ENCODE measurements at regions not wholly inside any gene's neighbourhood (a gene's known extent, or its start where the extent isn't known, plus 50 kb on each side); places are given as distances from the start of the nearest gene placed in this dataset.

DNA sequence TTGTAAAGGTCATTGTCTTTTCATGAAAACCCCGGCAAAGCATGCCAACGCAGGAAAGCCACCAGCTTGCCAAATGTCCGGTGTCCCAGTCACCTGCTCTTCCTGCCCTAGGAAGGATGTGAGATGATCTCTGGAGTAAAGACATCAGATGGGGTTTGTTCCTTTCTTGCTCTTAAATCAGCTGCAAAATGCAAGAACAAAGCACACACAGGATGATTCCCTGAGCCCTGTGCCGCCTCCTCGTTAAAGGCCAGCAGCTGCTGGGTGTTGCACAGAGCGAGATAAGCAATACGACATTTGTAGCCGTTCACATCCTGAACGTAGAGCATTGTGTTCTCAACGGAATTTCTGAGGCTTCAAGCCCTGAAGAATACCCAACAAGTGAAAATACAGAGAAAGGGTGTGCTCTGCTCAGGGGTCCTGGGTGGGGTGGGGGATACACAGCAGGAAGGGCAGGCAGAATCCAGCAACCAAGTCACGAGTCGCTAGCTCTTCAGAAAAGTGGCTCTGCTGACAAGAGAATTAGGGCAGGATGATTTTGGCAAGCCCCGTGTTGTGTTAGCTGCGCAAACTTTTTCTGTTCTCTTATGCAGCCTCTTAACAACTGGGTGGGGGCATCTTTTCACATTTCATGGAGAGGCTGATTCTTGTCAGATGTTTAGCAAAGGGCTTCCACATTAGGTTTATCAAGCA, 229.2 kb upstream of the MAP3K1 start:
- DNase-seq = peak in 1 of 5 experiments; percentile 32

DNA sequence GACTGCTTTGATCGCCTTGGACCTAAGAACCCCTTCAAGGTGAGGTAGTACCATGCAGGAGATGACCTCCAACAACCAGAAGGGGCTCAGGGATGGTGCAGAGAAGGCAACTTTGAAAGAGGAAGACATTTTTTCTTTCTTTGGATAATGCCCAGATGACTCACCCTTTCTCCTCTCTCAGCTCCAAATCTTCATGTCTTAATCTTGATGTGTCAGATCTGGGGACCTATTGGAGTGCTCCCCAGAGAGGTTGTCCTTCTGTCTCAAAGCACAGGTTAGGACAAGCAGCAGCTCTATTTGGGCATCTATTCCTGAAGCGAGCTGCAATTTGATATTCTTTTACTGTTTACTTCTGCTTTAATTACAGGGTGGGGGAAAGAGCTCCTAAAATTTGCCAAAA, 229.9 kb upstream of the MAP3K1 start:
- DNase-seq = no peak

DNA sequence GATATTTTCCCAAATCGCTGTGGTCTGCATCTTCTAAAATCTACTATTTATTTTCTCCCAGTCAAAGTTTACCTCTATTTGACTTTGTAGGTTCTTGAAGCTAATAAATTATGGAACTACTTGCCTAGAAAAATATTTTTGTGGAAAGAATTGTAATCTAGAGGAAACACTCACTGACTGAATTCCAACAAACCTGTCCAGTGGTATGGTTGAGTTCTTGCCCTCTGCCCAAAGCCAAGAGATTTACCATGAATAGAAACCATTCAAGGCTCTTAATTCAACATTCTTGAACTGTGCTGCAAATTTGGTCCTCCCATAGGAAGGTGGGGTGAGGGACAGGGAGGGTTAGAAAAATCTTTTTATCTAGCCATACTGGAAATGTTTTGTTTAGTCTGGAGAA, 233.9 kb upstream of the MAP3K1 start:
- no peak for DNase-seq

DNA sequence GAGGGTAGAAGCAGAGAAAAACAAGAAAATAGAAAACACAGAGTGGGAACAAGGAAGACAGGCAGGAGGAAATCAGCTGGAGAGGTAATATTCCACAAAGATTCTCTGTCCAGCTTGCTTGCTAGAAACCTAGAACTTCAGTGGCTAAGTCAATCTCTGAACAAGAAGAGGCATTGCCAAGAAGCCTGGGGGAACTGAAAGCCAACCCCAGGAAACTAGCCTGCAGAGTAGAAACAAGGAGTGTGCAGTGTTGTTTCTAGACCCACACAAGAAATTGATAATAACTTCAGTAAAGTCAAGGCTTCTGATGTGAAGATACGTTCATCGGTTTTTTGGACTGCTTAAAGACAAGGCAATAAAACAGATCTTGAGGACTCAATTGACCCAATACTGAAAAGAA, 234.5 kb upstream of the MAP3K1 start:
- no peak for DNase-seq

DNA sequence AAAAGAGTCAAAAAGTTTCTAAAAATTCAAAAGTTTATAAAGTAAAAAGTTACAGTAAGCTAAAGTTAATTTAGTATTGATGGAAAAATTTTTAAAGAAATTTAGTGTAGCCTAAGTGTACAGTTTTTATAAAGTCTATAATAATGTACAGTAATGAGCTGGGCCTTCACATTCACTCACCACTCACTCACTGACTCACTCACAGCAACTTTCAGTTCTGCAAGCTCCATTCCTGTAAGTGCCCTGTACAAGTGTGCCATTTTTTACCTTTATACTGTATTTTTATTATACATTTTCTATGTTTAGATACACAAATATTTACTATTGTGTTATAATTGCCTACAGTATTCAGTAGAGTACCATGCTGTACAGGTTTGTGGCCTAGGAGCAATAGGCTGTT, 239.5 kb upstream of the MAP3K1 start:
- no peak for DNase-seq

DNA sequence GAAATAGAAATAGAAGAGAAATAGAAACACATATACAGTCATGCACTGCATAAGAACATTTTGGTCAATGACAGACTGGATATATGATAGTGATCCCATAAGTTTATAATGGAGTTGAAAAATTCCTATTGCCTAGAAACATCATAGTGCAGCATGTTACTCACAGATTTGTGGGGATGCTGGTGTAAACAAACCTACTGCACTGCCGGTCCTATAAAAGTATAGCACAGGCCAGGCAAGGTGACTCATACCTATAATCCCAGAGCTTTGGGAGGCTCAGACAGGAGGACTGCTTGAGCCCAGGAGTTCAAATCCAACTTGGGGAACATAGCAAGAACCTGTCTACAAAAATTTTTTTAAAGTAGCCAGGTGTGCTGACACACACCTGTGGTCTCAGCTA, 240.6 kb upstream of the MAP3K1 start:
- no peak for DNase-seq

DNA sequence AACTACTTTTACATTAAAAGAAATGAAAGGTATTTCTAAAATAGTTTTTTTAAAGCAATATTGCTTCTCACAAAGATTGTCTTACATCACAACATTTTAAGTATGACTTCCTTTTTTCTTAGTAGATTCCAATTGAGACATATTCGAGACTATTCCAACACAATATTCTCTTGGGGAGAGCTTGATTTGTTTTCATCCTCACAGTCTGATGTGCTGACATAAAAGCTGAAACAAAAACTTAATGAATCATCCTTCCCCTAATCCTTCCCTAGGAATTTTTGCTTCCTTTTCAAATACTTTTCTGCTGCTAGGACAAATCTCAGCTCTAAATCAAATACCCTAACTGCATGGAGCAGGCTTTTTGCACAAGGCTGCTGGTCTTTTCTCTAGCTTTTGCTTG, 245.8 kb upstream of the MAP3K1 start:
- DNase-seq = no peak

DNA sequence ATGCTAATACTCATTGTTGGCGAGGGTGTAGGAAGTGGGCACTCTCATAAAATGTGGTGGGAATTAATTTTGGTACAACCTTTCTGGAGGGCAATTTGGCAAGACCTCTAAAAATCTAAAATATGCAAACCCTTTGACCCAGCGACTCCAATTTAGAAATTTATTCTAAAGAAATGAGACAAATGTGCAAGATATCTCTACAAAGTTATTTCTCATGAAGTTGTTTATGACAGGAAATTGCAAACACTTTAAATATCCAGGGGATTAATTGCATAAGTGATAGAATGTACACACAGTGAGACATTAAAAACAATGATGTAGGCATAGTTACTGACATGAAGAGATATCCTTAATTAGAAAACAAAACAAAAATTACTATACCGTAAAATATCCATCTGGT, 246.3 kb upstream of the MAP3K1 start:
- DNase-seq = no peak

DNA sequence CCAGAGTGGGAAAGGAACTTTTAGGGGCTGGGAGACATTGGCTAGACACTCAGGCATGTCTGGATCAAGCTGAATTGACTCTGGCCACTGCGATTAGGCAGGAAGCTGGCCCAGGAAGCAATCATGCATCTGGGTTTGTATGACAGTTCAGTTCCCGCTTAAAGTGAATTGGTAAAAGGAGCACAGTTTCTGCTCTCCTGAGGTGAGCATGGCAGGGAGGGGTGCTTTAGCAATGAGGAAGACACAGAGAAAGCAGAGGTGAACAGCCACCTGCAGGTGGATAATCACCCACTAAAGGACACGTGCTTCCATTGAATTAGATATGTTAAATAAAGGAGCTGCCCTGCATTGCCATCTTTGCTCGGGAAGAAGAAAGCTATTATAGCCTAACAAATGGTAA, 248.1 kb upstream of the MAP3K1 start:
- DNase-seq = no peak

DNA sequence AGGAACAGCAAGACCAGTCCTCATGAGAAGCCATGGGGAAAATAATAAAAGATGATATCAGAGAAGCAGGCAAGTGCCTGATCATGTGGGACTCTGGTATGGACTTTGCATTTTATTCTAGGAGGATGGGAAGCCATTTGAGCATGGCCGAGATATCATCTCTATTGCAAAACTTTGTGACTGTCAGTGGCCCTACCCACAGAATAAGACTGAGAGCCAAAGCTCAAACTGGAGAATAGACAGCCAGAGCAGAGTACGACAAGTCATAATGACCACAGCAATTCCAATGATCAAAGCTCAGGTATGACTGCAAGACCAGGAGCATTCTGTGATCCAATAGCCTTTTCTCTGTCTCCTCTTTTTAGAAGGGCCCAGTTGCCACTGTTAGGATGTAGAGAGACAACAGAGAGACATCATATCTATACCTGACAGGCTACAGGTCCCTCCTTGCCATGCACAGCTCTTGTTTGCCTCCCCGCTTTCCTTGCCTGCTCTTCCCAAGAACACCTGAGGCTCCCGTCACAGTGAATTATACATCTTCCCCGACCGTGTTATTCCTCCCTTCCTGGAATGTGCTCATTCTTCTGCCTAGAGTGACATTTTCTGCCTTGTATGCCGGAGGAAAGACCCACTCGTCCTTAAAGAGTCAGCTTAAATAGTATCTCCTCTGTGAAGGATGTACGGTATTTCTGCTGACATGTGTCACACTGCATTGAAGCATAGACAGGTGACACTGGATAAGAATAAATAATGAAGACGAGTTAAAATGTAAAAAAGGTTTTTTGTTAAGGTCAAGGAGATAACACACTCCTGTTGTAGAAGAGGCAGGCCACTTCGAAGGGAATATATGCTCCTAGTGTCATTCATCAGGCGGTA, 248.7 kb upstream of the MAP3K1 start:
- no peak for DNase-seq

DNA sequence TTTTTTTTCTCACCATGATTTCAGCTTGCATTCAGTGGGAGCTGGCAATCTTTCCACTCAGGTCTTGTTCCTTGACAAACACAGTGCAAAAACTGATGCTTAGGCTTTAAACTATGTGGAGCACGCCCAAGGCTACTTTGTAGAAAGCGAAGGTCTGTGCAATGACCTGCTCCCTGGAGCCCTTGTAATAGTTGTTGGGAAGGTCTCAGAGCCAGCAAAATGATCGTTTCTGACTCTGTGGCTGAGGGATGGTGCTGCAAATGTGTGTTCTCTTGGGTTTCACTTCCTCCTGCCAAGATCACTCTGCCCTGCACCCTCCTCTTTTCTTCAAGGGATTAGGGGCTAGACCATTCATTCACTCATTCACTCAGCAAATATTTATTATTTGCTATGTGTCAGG, 249.7 kb upstream of the MAP3K1 start:
- peak in 1 of 5 experiments; percentile 23 for DNase-seq

DNA sequence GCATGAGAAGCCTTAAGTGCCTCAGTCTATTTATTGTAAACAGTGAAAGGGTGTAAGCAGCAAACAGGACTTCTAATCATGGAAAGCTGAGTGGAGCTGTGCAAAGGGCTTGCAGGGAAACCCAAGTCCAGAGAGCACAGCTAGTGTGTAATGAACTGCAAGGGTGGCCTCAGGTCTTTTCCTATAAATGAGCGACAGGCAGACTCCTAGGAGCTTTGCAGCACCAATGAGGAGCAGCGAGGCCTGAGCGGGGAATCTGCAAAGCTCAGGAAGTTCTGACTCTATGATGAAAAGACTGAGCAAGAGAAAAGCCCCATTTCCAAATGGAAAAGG, 250.1 kb upstream of the MAP3K1 start:
- DNase-seq = no peak

DNA sequence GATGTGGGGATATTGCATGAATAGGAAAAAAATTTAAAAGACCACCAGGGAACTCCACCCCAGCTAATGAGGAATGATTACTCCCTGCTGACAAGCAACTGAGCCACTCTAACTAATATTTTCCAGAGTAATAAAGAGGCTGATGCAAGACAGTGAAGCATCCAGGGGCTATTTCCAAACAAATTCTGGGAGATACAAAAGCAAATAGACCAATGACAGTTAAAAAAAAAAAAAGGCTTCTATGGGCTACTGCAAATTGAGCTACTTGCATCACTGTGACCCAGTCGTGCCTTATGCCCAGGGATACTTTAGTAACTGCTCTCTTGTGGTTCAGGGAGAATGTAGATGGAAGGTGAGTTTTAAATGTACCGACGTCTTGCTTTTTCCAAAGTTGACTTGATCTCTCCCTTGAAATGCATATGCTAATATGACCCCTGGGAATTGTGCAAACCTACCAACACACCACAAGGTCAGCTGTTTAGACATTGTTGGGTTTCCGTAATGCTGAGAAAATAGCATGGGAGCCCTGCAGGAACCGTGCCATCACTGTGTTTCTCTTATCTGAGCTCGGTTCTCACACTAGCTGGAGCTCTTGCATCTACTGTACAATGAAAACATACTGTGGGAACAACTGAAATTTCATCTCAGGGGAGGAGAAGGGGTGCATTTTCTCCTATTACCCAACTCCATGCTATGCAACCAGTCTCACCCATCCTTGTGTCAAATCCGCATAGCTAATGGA, 250.6 kb upstream of the MAP3K1 start:
- DNase-seq = no peak

DNA sequence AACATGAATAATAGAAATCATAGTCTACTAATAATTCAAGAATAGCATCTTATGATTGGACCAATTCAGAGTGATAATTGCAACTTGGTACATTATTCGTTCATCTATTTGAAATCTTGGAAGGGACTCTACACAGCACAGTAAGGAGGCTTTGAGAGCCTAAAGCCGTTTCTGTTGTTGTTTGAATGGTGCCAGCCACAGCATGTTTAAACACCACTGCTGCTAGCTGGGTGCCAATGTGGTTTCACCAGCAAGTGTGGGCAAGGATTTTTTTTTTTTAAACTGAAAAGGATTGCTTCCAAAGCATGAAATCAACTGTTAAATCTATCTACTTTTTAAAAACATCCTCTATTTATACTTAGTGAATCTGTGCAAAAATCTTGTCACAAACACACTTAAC, 253.9 kb upstream of the MAP3K1 start:
- DNase-seq = peak in 1 of 5 experiments; percentile 76

DNA sequence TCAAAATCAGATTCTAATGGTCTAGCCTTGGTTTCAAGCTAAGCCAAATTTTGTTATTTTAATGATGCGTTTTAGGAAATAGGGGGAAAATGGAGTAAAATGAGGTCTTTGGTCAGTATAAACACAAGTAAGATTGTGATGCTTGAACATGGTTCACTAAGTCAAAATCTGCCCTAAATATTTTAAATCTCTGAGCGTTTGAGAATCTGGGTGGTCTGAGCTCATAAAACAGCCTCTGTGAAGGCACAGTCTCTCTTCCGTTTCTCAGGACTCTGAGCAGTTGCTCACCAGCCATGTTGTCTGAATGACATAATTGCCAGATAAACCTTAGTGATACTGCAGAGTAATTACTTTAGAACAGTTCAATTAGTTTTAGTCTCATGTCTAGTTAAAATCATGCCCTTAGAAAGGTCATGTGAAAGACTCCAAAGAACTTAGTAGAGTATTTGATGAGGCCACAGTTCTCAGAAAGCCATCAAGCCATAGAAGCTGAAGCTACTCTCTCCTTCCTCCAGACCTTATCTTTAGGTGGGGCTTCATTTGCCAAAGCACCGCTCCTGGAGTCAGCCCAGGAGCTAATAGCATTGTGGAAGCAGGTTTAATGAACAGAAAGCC, 257.1 kb upstream of the MAP3K1 start:
- DNase-seq = no peak

DNA sequence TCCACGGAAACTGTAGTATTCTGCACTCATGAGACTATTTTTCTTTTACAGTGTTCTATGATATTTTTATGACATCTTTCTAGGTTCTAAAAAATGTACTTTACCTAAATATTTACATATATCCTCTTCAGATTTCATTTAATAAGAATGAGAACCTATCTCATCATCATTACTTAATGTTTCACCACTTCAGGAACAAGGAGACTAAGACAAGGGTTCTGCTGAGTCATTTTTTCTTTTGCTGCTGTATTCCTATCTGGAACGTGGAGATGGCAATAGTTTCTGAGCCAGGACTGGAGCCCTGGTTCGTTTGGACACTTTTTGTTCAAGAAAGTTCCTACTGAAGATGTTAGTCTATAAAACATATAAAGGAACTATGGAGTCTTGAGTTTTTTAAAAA, 258.2 kb upstream of the MAP3K1 start:
- no peak for DNase-seq

DNA sequence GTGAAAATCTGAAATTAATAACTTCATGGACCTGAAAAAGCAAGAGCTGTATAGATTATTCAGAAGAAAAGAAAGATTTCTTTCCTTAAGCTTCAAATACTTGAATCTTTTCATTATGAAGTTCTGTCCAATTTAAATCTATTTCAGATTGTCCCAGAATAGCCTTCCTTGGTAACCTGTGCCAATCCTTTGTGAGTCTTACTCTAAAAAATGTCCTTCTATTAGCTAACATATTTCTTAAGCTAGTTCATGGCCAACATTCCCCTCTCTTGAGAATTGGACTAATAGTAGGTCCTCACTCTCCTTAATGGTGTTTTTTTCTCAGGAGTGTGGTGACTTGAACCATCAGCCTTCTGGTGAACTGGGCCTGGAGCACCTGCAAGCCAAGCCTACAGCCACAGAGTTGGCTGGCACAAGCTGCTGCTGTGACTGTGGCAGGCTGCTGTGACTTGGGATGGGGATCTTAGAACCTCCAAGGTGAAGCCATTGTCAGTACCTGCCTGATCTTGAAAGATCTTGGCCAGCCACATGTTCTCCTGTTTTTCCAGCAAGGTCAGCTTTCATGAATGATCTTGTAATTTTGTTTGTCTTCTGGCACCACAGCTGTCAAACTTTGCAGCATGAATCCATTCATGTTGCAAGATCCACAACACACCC, 262.6 kb upstream of the MAP3K1 start:
- no peak for DNase-seq

DNA sequence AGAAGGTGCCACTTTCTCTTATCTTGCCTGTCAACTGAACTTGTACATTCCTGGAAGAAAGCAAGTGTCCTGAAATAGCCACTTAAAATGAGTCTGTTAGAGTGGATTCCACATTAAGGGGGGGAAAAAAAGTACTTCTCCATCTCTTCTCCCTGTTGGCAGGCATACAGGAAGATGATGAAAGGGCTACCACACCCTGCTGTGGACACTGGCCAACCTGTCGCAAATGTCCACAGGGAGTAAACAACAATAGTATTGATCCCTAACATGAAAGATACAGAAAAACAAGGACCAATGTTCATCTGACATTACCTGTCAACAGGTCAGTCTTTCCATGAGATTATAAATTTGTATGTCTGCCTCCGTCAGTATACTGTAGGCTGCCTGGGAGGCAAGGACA, 265.1 kb upstream of the MAP3K1 start:
- DNase-seq = no peak

DNA sequence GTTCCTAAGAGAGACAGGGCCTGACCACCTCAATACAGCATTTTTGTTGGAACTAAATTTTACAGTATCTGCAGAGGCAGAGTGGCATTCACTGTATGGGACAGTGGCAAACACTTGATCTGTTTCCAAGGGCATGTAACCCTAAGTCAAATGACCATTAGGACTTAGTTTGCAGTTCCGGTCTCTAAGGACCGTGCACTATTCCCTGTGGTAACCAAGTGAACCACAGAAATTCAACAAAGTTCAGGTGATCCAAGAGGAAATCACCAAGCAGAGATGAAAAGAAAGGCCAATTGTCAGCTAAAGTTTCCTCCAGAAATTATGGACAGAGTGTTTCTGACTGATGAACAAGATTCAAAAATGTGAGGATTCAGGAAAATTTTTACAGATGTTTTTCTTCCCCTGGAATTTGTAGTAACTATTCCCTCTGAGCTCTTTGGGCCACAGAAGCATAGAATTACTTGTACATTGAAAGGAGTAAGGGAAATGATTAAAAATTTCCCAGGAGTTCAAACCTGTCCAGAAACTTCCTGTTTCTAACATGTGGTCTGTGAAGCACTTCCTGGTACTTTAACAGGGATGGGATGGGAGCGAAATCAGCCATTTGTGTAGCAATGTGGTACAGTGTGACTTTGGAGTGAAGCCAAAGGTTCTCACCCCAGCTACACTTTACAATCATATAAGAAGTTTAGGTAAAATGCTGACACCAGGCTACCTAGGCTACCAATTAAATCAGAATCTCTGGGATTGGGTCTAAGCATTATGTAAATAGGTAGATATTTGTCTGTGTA, 266.1 kb upstream of the MAP3K1 start:
- no peak for DNase-seq

DNA sequence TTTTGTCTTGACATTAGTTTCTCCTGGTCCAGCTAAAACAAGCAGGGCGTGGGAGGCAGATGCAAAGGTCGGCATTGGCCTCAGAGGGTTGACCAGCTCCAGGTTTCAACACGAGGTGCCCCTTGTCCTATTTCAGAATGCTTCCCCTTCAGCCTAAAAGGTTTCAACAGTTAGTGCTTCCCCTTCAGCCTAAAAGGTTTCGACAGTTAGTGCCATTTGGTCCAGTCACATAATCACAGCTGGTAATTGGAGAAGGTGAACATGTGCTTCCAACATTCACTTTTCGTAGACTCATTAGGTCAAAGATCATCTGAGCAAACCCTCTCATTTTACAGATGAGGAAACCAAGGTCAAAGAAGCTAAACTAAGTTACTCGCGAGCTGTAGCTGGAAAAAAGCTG, 270.3 kb upstream of the MAP3K1 start:
- no peak for DNase-seq

DNA sequence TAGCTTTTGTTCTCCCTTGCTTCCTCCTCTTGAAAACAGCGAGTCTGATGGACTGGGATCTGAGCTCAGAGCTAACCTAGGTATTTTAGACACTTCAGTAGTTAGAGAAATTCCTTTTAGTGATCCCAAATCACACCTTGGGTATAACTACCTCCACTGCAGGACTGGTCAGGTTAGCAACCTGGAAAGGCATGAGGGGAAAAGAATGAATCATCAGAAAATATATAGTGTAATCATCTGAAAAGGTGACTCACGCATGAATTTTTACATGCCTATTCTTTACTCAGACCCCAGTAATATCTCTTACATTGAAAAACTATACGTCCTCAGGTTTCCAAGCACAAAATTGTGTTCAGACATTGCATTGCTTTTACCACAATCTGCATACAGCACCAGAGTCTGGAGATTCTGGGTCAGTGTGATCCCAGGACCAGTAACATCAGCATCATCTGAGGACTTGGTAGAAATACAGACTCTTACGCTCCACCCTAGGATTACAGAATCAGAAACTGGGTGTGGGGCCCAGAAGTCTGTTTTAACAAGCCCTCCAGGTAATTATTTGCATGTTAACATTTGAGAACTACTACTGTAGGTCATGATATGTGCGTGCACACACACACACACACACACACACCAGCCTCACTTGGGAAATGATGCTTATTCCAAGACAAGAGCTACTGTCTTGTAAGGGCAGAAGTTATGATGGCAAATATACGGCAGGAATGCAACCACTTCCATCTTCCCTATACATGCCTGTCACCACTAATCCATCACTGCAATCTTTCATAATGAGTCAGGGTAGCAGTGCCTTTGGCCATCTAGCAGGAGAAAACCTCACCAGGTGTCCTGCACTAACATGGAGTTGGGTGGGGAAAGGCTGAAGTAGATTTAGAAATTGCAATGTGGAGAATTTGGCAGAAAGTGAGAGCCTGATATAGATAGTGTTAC, 271.6 kb upstream of the MAP3K1 start:
- DNase-seq = no peak

Measured in T-helper 2 cell (primary cell).